ENCODE measurements at regions not wholly inside any gene's neighbourhood (a gene's known extent, or its start where the extent isn't known, plus 50 kb on each side); places are given as distances from the start of the nearest gene placed in this dataset.

DNA sequence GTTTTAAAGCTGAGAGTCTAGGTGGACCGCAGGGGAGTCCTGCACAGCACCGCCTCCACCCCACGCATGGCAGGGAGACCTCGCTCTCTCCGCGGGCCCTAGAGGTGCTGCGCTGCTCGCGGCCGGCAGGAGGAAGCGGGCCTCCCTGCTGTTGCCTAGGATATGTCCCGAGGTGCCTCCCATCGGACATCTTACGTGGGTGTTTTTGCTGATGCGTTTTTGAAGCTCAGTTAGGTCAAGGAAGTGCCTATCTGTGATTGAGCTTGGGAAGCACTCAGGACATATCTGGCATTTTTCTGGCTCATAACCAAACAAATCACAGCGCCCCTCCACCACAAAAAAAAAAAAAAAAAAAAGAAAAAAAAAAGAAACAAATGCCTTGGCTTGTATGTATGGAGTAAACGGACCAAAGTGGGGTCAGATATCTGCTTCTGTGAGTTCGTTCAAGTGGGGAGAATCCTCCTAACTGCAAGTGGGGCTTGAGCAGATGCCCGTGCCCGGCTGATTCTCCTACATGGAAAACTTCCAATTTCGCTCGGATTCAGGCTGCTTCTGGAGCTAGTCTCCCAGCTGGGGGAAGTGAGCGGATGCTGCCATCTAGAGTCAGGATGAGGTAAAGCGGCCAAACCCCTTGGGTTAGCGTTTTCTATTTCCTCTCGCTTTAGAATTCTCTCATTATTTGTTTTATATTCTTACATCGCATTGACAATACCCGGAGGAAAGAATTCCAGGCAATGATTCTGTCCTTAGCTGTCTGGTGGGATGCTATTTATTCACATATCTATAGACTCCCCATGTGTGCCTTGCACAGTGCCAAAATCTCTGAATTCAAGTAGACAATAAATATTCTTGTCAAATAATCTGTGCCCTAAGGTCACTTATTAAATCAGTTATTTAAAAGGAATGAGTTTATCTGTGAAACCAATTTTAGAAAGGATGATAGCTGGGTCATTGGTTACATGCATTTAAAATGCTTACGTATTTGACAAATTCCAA, 95.3 kb downstream of the CD8B2 start:
- H3K9ac ChIP-seq (ENCODE audit: low read depth, low read length): no peak overlapping the region
- no CpG with 5 or more reads among the region's 29 CpGs for WGBS, 2 experiments (ENCODE audit: extremely low coverage in 2 of 2, insufficient read length in 1 of 2)
- H3K27me3 ChIP-seq (ENCODE audit: control insufficient read depth, insufficient read depth, low read length): peaks cover 4% of the 10 kb centered on the region; the same call in 1 of the 2 replicates
- intact Hi-C loops (cut with micrococcal nuclease): loop anchor here (1.0 kb wide), 2 partner anchors 474 to 478 kb away; no protein-coding TSS in a partner anchor
- CTCF ChIA-PET: interaction anchor here (0.5 to 1.9 kb wide), 11 partner anchors 9 to 1779 kb away, joined by 3 to 8 read pairs (median 3); no protein-coding TSS in a partner anchor
- DNase-seq: peak; percentile 69
- no peak overlapping the region for H3K27ac ChIP-seq (ENCODE audit: insufficient read depth, low read length)
- dilution Hi-C loops (cut with HindIII; ENCODE audit: low sequenced_read_pairs, unreplicated experiment): no loop called here
- H3K56ac ChIP-seq (ENCODE audit: extremely low read depth, insufficient read depth, low read length): no peak overlapping the region
- no peak overlapping the region for H3K4ac ChIP-seq (ENCODE audit: low read depth, low read length)
- H3K36me3 ChIP-seq (ENCODE audit: control insufficient read depth, insufficient read depth, low read length): no peaks in the 10 kb centered on the region
- no peak overlapping the region for H2AK5ac ChIP-seq (ENCODE audit: low read depth, low read length)
- H3K79me1 ChIP-seq (ENCODE audit: low read depth in 1 of 2, low read length in 2 of 2): no peaks in the 10 kb centered on the region
- no TSS peak for BruUV-seq (replicated peaks)
- H2AFZ ChIP-seq (replicated peaks; ENCODE audit: low read length, poor library complexity): peak overlapping the region; percentile 73
- H4K20me1 ChIP-seq (ENCODE audit: insufficient read depth, low read length): no peaks in the 10 kb centered on the region
- H2BK120ac ChIP-seq (ENCODE audit: low read depth, low read length): no peak overlapping the region
- no peak overlapping the region for H2BK15ac ChIP-seq (ENCODE audit: low read depth, low read length)
- H3K4me1 ChIP-seq (ENCODE audit: control insufficient read depth, insufficient read depth, low read length): no peaks in the 10 kb centered on the region
- no peak overlapping the region for H3K14ac ChIP-seq (replicated peaks; ENCODE audit: low read depth, low read length)
- no peak overlapping the region for H3K18ac ChIP-seq (ENCODE audit: low read depth, low read length)
- H2AK9ac ChIP-seq (replicated peaks; ENCODE audit: low read depth, low read length, poor library complexity): no peak overlapping the region
- no peaks in the 10 kb centered on the region for H3K9me3 ChIP-seq (ENCODE audit: control insufficient read depth, insufficient read depth, low read length)
- no peak overlapping the region for H3K4me3 ChIP-seq (ENCODE audit: insufficient read depth, low read depth, low read length)
- no peak overlapping the region for H4K5ac ChIP-seq (ENCODE audit: low read depth, low read length)
- no peak overlapping the region for H2BK20ac ChIP-seq (ENCODE audit: low read depth, low read length)
- POLR2A ChIA-PET (ENCODE audit: unreplicated experiment): no interaction called here
- H4K8ac ChIP-seq (ENCODE audit: low read depth in 2 of 2, low read length in 2 of 2): no peak overlapping the region
- ATAC-seq (ENCODE audit: low read depth): peak; percentile 97
- in situ Hi-C loops (cut with MboI; ENCODE audit: low sequenced_read_pairs): no loop called here
- no peak overlapping the region for H2BK5ac ChIP-seq (ENCODE audit: low read depth, low read length, poor library complexity, severe bottlenecking)
- no peak overlapping the region for H3K23ac ChIP-seq (ENCODE audit: low read depth, low read length)
- peak overlapping the region; percentile 15 for H3K4me2 ChIP-seq (ENCODE audit: low read depth, low read length)
- no peaks in the 10 kb centered on the region for H3K9me1 ChIP-seq (ENCODE audit: insufficient read depth, low read length)
- H4K91ac ChIP-seq (ENCODE audit: insufficient read depth, low read depth, low read length): no peak overlapping the region
- TF ChIP-seq RFX5 (IDR thresholded peaks at IDR 0.05; ENCODE audit: low read depth, low read length): no peak
- TF ChIP-seq MAZ (IDR thresholded peaks at IDR 0.05; ENCODE audit: borderline replicate concordance, low read depth, low read length): no peak
- TF ChIP-seq MAFK (IDR thresholded peaks at IDR 0.05; ENCODE audit: low read depth, low read length): peak; percentile 15; the same call in 1 of the 2 replicates
- peak; percentile 51 for TF ChIP-seq SMC3 (IDR thresholded peaks at IDR 0.05; ENCODE audit: low read depth, low read length)
- no peak for TF ChIP-seq CEBPB (IDR thresholded peaks at IDR 0.05; ENCODE audit: low read depth, low read length)
- peak; percentile 81 for TF ChIP-seq RAD21 (IDR thresholded peaks at IDR 0.05; ENCODE audit: low read length)
- TF ChIP-seq BHLHE40 (IDR thresholded peaks at IDR 0.05; ENCODE audit: low read depth, low read length): peak; percentile 40; the same call in 1 of the 2 replicates
- no peak for TF ChIP-seq POLR2A (IDR thresholded peaks at IDR 0.05; ENCODE audit: low read depth, low read length)
- no peak for TF ChIP-seq RCOR1 (IDR thresholded peaks at IDR 0.05; ENCODE audit: insufficient replicate concordance, low read length)
- TF ChIP-seq, protein P1, sequence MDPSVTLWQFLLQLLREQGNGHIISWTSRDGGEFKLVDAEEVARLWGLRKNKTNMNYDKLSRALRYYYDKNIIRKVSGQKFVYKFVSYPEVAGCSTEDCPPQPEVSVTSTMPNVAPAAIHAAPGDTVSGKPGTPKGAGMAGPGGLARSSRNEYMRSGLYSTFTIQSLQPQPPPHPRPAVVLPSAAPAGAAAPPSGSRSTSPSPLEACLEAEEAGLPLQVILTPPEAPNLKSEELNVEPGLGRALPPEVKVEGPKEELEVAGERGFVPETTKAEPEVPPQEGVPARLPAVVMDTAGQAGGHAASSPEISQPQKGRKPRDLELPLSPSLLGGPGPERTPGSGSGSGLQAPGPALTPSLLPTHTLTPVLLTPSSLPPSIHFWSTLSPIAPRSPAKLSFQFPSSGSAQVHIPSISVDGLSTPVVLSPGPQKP (IDR thresholded peaks at IDR 0.05; ENCODE audit: borderline replicate concordance, low read depth, low read length): no peak
- TF ChIP-seq, protein P2, sequence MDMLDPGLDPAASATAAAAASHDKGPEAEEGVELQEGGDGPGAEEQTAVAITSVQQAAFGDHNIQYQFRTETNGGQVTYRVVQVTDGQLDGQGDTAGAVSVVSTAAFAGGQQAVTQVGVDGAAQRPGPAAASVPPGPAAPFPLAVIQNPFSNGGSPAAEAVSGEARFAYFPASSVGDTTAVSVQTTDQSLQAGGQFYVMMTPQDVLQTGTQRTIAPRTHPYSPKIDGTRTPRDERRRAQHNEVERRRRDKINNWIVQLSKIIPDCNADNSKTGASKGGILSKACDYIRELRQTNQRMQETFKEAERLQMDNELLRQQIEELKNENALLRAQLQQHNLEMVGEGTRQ (IDR thresholded peaks at IDR 0.05; ENCODE audit: low read depth, low read length): no peak
- TF ChIP-seq FOS (IDR thresholded peaks at IDR 0.05; ENCODE audit: low read depth, low read length): no peak
- TF ChIP-seq, protein P3, sequence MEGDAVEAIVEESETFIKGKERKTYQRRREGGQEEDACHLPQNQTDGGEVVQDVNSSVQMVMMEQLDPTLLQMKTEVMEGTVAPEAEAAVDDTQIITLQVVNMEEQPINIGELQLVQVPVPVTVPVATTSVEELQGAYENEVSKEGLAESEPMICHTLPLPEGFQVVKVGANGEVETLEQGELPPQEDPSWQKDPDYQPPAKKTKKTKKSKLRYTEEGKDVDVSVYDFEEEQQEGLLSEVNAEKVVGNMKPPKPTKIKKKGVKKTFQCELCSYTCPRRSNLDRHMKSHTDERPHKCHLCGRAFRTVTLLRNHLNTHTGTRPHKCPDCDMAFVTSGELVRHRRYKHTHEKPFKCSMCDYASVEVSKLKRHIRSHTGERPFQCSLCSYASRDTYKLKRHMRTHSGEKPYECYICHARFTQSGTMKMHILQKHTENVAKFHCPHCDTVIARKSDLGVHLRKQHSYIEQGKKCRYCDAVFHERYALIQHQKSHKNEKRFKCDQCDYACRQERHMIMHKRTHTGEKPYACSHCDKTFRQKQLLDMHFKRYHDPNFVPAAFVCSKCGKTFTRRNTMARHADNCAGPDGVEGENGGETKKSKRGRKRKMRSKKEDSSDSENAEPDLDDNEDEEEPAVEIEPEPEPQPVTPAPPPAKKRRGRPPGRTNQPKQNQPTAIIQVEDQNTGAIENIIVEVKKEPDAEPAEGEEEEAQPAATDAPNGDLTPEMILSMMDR (conservative IDR thresholded peaks at IDR 0.05; ENCODE audit: low read depth, low read length): peak; percentile 93
- TF ChIP-seq CHD1 (IDR thresholded peaks at IDR 0.05; ENCODE audit: low read depth, low read length): no peak

Measured in IMR-90 (cell line).